CD4-positive, alpha-beta T cell (primary cell): ENCODE measurements at regions not wholly inside any gene's neighbourhood (a gene's known extent, or its start where the extent isn't known, plus 50 kb on each side); places are given as distances from the start of the nearest gene placed in this dataset.

Source experiments
- ATAC-seq: fragments of 200-7000 bp; cut with Tn5 transposase; one replicate; pipeline ENCODE4 v1.10.0; 2022; ENCODE audit warnings: mild to moderate bottlenecking; ENCODE audit not compliant: poor library complexity
- CTCF ChIA-PET: fragments of 350-600 bp; sonication (Branson Sonifier 250); formaldehyde crosslinking; loops from one replicate; lab custom pipeline; 2021; ENCODE audit warnings: antibody characterized with exemption, inconsistent platforms; lab: Charles Lee
- POLR2A ChIA-PET: fragments of 350-600 bp; sonication (Branson Sonifier 250); formaldehyde crosslinking; loops from one replicate; lab custom pipeline; 2021; ENCODE audit warnings: antibody characterized with exemption, inconsistent platforms; lab: Charles Lee
- DNase-seq, 14 experiments: peaks; one replicate each; pipeline ENCODE4 v3.0.0-alpha.2; 2013 to 2020; ENCODE audit warnings: mixed read lengths in 2 of 14
- H3K27ac ChIP-seq, 2 donors: one replicate each; pipeline versions ENCODE4 v1.5.1 to v1.7.0; 2013; ENCODE audit warnings: low read length in 2 of 2, low read depth in 1 of 2, mild to moderate bottlenecking in 1 of 2
- H3K27me3 ChIP-seq, 2 experiments: 1 replicate in 1 of 2; 2 replicates in 1 of 2; pipeline versions ENCODE4 v1.6.1 to v1.7.0; 2013; ENCODE audit warnings: low read length in 2 of 2, control low read depth in 1 of 2, mild to moderate bottlenecking in 1 of 2, moderate library complexity in 1 of 2; ENCODE audit not compliant: insufficient read depth in 2 of 2, control insufficient read depth in 1 of 2
- H3K36me3 ChIP-seq: one replicate; pipeline ENCODE4 v1.6.1; 2013; ENCODE audit warnings: low read length, control low read depth; ENCODE audit not compliant: insufficient read depth
- H3K4me1 ChIP-seq: one replicate; pipeline ENCODE4 v1.6.1; 2013; ENCODE audit warnings: low read length, control low read depth; ENCODE audit not compliant: insufficient read depth
- H3K4me3 ChIP-seq: one replicate; pipeline ENCODE4 v1.5.1; 2013; ENCODE audit warnings: mild to moderate bottlenecking, low read length, moderate library complexity
- H3K9me3 ChIP-seq, 2 experiments: 1 replicate in 1 of 2; 2 replicates in 1 of 2; pipeline versions ENCODE4 v1.6.1 to v1.7.0; 2013; ENCODE audit warnings: low read length in 2 of 2, mild to moderate bottlenecking in 2 of 2, control low read depth in 1 of 2, moderate library complexity in 1 of 2; ENCODE audit not compliant: control insufficient read depth in 1 of 2, insufficient read depth in 1 of 2
- H3K27ac Mint-ChIP-seq: one replicate; pipeline ENCODE4 v1.8.0; 2020; ENCODE audit warnings: mixed read lengths
- H3K27me3 Mint-ChIP-seq: one replicate; pipeline ENCODE4 v1.8.0; 2021; ENCODE audit warnings: mixed read lengths
- H3K36me3 Mint-ChIP-seq: one replicate; pipeline ENCODE4 v1.8.0; 2021; ENCODE audit warnings: low read depth, mixed read lengths
- H3K4me1 Mint-ChIP-seq: one replicate; pipeline ENCODE4 v1.8.0; 2021; ENCODE audit warnings: low read depth, mixed read lengths
- H3K4me3 Mint-ChIP-seq: one replicate; pipeline ENCODE4 v1.8.0; 2020; ENCODE audit warnings: mild to moderate bottlenecking, mixed read lengths
- H3K9me3 Mint-ChIP-seq: one replicate; pipeline ENCODE4 v1.8.0; 2020; ENCODE audit warnings: mixed read lengths
- CTCF ChIP-seq: fragments of 200-600 bp; IDR thresholded peaks from one replicate; pipeline ENCODE4 v1.8.0; 2022; ENCODE audit warnings: antibody characterized with exemption, mild to moderate bottlenecking
- intact Hi-C, 2 experiments: fragments of 100-400 bp; cut with DNase I in 1 of 2; cut with micrococcal nuclease in 1 of 2; formaldehyde crosslinking; loops; one replicate each; pipeline versions ENCODE4 v1.15.1 to v1.9.0; 2023 to 2025; cut with DNase I, micrococcal nuclease

- intact Hi-C loops = no loop called here
- H3K9me3 ChIP-seq = no peaks in the 10 kb centered on the region
- Mint-ChIP-seq H3K27ac (no peak overlapping the region), H3K9me3 (peaks cover 10% of the 10 kb centered on the region), H3K27me3 (no peaks in the 10 kb centered on the region), H3K36me3 (no peaks in the 10 kb centered on the region), H3K4me1 (no peaks in the 10 kb centered on the region), H3K4me3 (no peak overlapping the region)
- no peaks in the 10 kb centered on the region for H3K36me3 ChIP-seq
- no peaks in the 10 kb centered on the region for H3K4me1 ChIP-seq
- no peak overlapping the region for H3K4me3 ChIP-seq
- no peaks in the 10 kb centered on the region for H3K27me3 ChIP-seq
- DNase-seq (no peak), ATAC-seq (no peak)
- CTCF ChIA-PET = no interaction called here
- TF ChIP-seq CTCF = no peak
- H3K27ac ChIP-seq = no peak overlapping the region
- POLR2A ChIA-PET = no interaction called here
Observed at GRCh38 chr11:26201411-26201810, 130.5 kb upstream of the ANO3 start.

GRCh38 chr11:26202754-26203153 lies 129.2 kb upstream of the ANO3 start:
- Mint-ChIP-seq H3K27me3 (no peaks in the 10 kb centered on the region), H3K36me3 (no peaks in the 10 kb centered on the region), H3K4me1 (no peaks in the 10 kb centered on the region), H3K4me3 (no peak overlapping the region), H3K27ac (no peak overlapping the region), H3K9me3 (peaks cover 8% of the 10 kb centered on the region)
- POLR2A ChIA-PET = no interaction called here
- DNase-seq (no peak), ATAC-seq (no peak)
- no peak overlapping the region for H3K27ac ChIP-seq
- no peaks in the 10 kb centered on the region for H3K4me1 ChIP-seq
- H3K36me3 ChIP-seq = no peaks in the 10 kb centered on the region
- CTCF ChIA-PET = no interaction called here
- no peak overlapping the region for H3K4me3 ChIP-seq
- H3K27me3 ChIP-seq = no peaks in the 10 kb centered on the region
- H3K9me3 ChIP-seq = no peaks in the 10 kb centered on the region
- intact Hi-C loops = loop anchor here in 1 of 2 experiments (2.0 kb wide), 1 partner anchor 44 kb away; no protein-coding TSS in a partner anchor
- TF ChIP-seq CTCF = no peak

GRCh38 chr11:26204101-26204500 lies 127.8 kb upstream of the ANO3 start:
- no peaks in the 10 kb centered on the region for H3K36me3 ChIP-seq
- no peak overlapping the region for H3K4me3 ChIP-seq
- CTCF ChIA-PET = no interaction called here
- Mint-ChIP-seq H3K4me1 (no peaks in the 10 kb centered on the region), H3K9me3 (peaks cover 8% of the 10 kb centered on the region), H3K4me3 (no peak overlapping the region), H3K36me3 (no peaks in the 10 kb centered on the region), H3K27me3 (no peaks in the 10 kb centered on the region), H3K27ac (no peak overlapping the region)
- intact Hi-C loops = no loop called here
- H3K27ac ChIP-seq = no peak overlapping the region
- no peak for ATAC-seq
- TF ChIP-seq CTCF = no peak
- POLR2A ChIA-PET = no interaction called here
- H3K27me3 ChIP-seq = no peaks in the 10 kb centered on the region
- peaks cover 0 to 5% of the 10 kb centered on the region in 2 experiments for H3K9me3 ChIP-seq
- DNase-seq = no peak
- H3K4me1 ChIP-seq = no peaks in the 10 kb centered on the region
